ENCODE measurements at regions not wholly inside any gene's neighbourhood (a gene's known extent, or its start where the extent isn't known, plus 50 kb on each side); places are given as distances from the start of the nearest gene placed in this dataset.
A peak's percentile ranks its signal among the peaks of the same experiment; 100 is the strongest.

- DNase-seq (no peak), FAIRE-seq (no peak), ATAC-seq (no peak)
- Histone ChIP-seq H3K4me3 (no peak overlapping the region), H3K9me3 (no peaks in the 10 kb centered on the region), H3K27ac (peak overlapping the region in 1 of 4 donors; percentile 55), H3K36me3 (no peaks in the 10 kb centered on the region), H3K4me1 (no peaks in the 10 kb centered on the region), H3K27me3 (no peaks in the 10 kb centered on the region)
- TF ChIP-seq CTCF (IDR thresholded peaks at IDR 0.05): no peak
- WGBS, 2 donors: 83 to 86% methylated on average over 7 to 8 of the region's 8 CpGs
- intact Hi-C loops (cut with DNase I): no loop called here
These were observed 59.6 kb upstream of the DHX15 start for GRCh38 chr4:24643774-24644520.

GRCh38 chr4:24644983-24645764 lies 60.8 kb upstream of the DHX15 start:
- FAIRE-seq: no peak

GRCh38 chr4:24645765-24646550 lies 61.6 kb upstream of the DHX15 start:
- no peaks in the 10 kb centered on the region for H3K27me3 ChIP-seq
- FAIRE-seq (no peak), DNase-seq (no peak), ATAC-seq (peak in 1 of 4 donors; percentile 37)
- no peak for TF ChIP-seq CTCF (IDR thresholded peaks at IDR 0.05)
- H3K4me3 ChIP-seq: no peak overlapping the region
- no peaks in the 10 kb centered on the region for H3K4me1 ChIP-seq
- intact Hi-C loops (cut with DNase I): no loop called here
- H3K36me3 ChIP-seq: no peaks in the 10 kb centered on the region
- H3K27ac ChIP-seq: no peak overlapping the region
- no peaks in the 10 kb centered on the region for H3K9me3 ChIP-seq
- 28 to 32% methylated on average over 4 of the region's 4 CpGs for WGBS, 2 donors

More at GRCh38 chr4:24644983-24645764, 60.8 kb upstream of the DHX15 start:
- DNase-seq (no peak), ATAC-seq (no peak)
- Histone ChIP-seq H3K4me3 (no peak overlapping the region), H3K4me1 (no peaks in the 10 kb centered on the region), H3K9me3 (no peaks in the 10 kb centered on the region), H3K27ac (no peak overlapping the region), H3K36me3 (no peaks in the 10 kb centered on the region), H3K27me3 (no peaks in the 10 kb centered on the region)
- 58 to 66% methylated on average over 6 of the region's 6 CpGs for WGBS, 2 donors
- intact Hi-C loops (cut with DNase I): no loop called here
- no peak for TF ChIP-seq CTCF (IDR thresholded peaks at IDR 0.05)

GRCh38 chr4:24646798-24647460 lies 62.6 kb upstream of the DHX15 start:
- H3K27me3 ChIP-seq: no peaks in the 10 kb centered on the region
- no peak overlapping the region for H3K4me3 ChIP-seq
- no peak for TF ChIP-seq CTCF (IDR thresholded peaks at IDR 0.05)
- H3K27ac ChIP-seq: no peak overlapping the region
- no peak for FAIRE-seq
- H3K4me1 ChIP-seq: no peaks in the 10 kb centered on the region
- no peaks in the 10 kb centered on the region for H3K36me3 ChIP-seq
- no peak for ATAC-seq
- no peak for DNase-seq
- WGBS, 2 donors: 76 to 83% methylated on average over 5 of the region's 5 CpGs
- intact Hi-C loops (cut with DNase I): no loop called here
- no peaks in the 10 kb centered on the region for H3K9me3 ChIP-seq

All from pancreas (tissue), 10 donors.